Osteoblast (primary cell): ENCODE measurements at regions not wholly inside any gene's neighbourhood (a gene's known extent, or its start where the extent isn't known, plus 50 kb on each side); places are given as distances from the start of the nearest gene placed in this dataset.

Experiments
- DNase-seq: peaks from one replicate; pipeline ENCODE4 v3.0.0; 2011; ENCODE audit warnings: low spot score, mixed read lengths; ENCODE audit not compliant: insufficient read length; ENCODE audit errors: missing footprints
- H2AFZ ChIP-seq: 2 replicates; pipeline ENCODE4 v1.6.0; 2011; ENCODE audit warnings: mild to moderate bottlenecking, low read length
- H3K27ac ChIP-seq: 2 replicates; pipeline ENCODE4 v1.5.1; 2011; ENCODE audit warnings: mild to moderate bottlenecking, low read depth, low read length, moderate library complexity
- H3K27me3 ChIP-seq: 2 replicates; pipeline ENCODE4 v1.6.0; 2012; ENCODE audit warnings: mild to moderate bottlenecking, control low read depth, inconsistent platforms, low read length, moderate library complexity; ENCODE audit not compliant: insufficient read depth
- H3K36me3 ChIP-seq: 2 replicates; pipeline ENCODE4 v1.5.1; 2011; ENCODE audit warnings: mild to moderate bottlenecking, low read length, control low read depth, moderate library complexity; ENCODE audit not compliant: insufficient read depth
- H3K4me1 ChIP-seq: 2 replicates; pipeline ENCODE4 v1.5.1; 2011; ENCODE audit warnings: mild to moderate bottlenecking, low read length, control low read depth, moderate library complexity; ENCODE audit not compliant: insufficient read depth
- H3K4me2 ChIP-seq: 2 replicates; pipeline ENCODE4 v1.6.0; 2011; ENCODE audit warnings: mild to moderate bottlenecking, low read length; ENCODE audit not compliant: insufficient read depth
- H3K4me3 ChIP-seq: fragments of 200-600 bp; sonication (generic); 3 replicates; pipeline ENCODE4 v1.5.1; 2012; ENCODE audit warnings: mild to moderate bottlenecking, low read length, inconsistent platforms; ENCODE audit not compliant: insufficient read depth
- H3K79me2 ChIP-seq: 2 replicates; pipeline ENCODE4 v1.6.0; 2012; ENCODE audit warnings: mild to moderate bottlenecking, low read length, control low read depth, inconsistent platforms; ENCODE audit not compliant: insufficient read depth
- H3K9me3 ChIP-seq: 2 replicates; pipeline ENCODE4 v1.5.1; 2011; ENCODE audit warnings: low read depth, low read length, control low read depth
- H4K20me1 ChIP-seq: 2 replicates; pipeline ENCODE4 v1.6.0; 2012; ENCODE audit warnings: mild to moderate bottlenecking, low read length, control low read depth; ENCODE audit not compliant: insufficient read depth
- TF ChIP-seq, protein P1 (sequence below): IDR thresholded peaks from 2 replicates; pipeline ENCODE4 v1.5.1; 2011; ENCODE audit warnings: mild to moderate bottlenecking, low read depth, low read length, moderate library complexity; ENCODE audit errors: extremely low read depth

DNA sequence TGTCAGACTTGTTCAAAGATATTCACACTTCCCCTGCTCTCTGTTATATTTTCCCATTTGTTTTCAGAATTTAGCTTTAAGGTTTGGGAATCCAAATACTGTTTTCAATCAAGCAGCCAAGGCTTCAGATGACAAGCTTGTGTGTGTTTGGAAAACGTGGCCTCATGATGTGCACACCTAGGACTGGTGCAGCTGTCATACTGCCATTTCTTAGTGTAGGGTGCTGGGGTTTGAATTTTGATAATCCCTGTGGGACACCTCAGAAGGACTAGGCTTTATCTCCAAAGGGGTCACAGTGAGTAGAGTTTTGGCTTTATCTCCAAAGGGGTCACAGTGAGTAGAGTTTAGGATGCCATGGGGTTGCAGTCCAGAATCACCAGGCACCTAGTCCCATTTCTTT lies 65.3 kb upstream of the JAG1 start:
- no peaks in the 10 kb centered on the region for H4K20me1 ChIP-seq
- H3K36me3 ChIP-seq = no peaks in the 10 kb centered on the region
- no peak for DNase-seq
- no peaks in the 10 kb centered on the region for H3K79me2 ChIP-seq
- peak overlapping the region; percentile 92 for H3K4me2 ChIP-seq
- peak overlapping the region; percentile 85 for H2AFZ ChIP-seq
- TF ChIP-seq, protein P1, sequence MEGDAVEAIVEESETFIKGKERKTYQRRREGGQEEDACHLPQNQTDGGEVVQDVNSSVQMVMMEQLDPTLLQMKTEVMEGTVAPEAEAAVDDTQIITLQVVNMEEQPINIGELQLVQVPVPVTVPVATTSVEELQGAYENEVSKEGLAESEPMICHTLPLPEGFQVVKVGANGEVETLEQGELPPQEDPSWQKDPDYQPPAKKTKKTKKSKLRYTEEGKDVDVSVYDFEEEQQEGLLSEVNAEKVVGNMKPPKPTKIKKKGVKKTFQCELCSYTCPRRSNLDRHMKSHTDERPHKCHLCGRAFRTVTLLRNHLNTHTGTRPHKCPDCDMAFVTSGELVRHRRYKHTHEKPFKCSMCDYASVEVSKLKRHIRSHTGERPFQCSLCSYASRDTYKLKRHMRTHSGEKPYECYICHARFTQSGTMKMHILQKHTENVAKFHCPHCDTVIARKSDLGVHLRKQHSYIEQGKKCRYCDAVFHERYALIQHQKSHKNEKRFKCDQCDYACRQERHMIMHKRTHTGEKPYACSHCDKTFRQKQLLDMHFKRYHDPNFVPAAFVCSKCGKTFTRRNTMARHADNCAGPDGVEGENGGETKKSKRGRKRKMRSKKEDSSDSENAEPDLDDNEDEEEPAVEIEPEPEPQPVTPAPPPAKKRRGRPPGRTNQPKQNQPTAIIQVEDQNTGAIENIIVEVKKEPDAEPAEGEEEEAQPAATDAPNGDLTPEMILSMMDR = no peak
- H3K27ac ChIP-seq = peak overlapping the region; percentile 22
- peaks cover 8% of the 10 kb centered on the region for H3K4me1 ChIP-seq
- H3K27me3 ChIP-seq = no peaks in the 10 kb centered on the region
- no peaks in the 10 kb centered on the region for H3K9me3 ChIP-seq
- H3K4me3 ChIP-seq = peak overlapping the region; percentile 68

DNA sequence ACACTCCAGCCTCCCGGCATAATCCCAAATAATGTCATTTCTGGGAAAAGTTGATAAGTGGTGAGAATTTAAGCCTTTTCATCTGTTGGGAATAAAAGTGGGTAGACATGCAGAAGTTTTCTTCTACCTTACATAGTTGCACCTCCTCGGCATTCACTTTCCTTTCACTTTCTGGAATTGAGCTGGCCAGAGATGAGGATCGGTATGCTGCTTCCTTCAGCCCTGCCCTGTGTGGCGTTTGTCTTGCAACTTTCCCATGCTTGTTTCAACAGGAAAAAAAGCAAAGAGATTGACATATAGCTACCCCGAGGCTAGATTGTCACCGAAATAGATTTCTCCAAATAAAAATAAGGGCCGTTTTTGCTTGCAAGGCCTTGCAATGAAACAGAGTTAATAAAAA lies 65.8 kb upstream of the JAG1 start:
- Histone ChIP-seq H3K36me3 (no peaks in the 10 kb centered on the region), H3K4me3 (peak overlapping the region; percentile 68), H3K9me3 (no peaks in the 10 kb centered on the region), H3K27me3 (no peaks in the 10 kb centered on the region), H3K4me2 (peak overlapping the region; percentile 92), H2AFZ (peak overlapping the region; percentile 85), H3K79me2 (no peaks in the 10 kb centered on the region), H4K20me1 (no peaks in the 10 kb centered on the region), H3K27ac (peak overlapping the region; percentile 22), H3K4me1 (peaks cover 8% of the 10 kb centered on the region)
- TF ChIP-seq, protein P1 = no peak
- peak; percentile 78 for DNase-seq

DNA sequence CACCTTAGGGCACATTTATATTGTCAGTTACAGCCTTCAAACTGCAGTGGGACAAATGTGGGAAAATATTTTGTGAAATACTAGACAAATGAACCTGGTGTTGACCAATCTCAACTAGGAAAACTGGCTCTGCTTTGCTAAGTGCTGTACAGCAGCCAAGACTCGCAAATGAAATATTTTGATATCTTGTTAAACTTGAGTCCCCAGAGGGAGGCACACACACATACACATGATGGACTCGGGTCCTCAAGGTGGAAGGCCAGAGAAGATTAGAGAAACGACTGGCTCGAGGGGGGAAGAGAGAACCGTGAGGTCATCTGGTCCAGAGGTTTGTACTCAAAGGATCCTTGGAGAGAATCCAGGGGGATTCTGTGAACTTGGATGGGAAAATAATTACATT lies 67.3 kb upstream of the JAG1 start:
- H3K36me3 ChIP-seq = no peaks in the 10 kb centered on the region
- H4K20me1 ChIP-seq = no peaks in the 10 kb centered on the region
- H3K27me3 ChIP-seq = no peaks in the 10 kb centered on the region
- no peaks in the 10 kb centered on the region for H3K79me2 ChIP-seq
- H3K4me2 ChIP-seq = no peak overlapping the region
- no peak overlapping the region for H2AFZ ChIP-seq
- no peak overlapping the region for H3K27ac ChIP-seq
- TF ChIP-seq, protein P1 = no peak
- no peaks in the 10 kb centered on the region for H3K9me3 ChIP-seq
- no peak for DNase-seq
- peaks cover 4% of the 10 kb centered on the region for H3K4me1 ChIP-seq
- H3K4me3 ChIP-seq = no peak overlapping the region

DNA sequence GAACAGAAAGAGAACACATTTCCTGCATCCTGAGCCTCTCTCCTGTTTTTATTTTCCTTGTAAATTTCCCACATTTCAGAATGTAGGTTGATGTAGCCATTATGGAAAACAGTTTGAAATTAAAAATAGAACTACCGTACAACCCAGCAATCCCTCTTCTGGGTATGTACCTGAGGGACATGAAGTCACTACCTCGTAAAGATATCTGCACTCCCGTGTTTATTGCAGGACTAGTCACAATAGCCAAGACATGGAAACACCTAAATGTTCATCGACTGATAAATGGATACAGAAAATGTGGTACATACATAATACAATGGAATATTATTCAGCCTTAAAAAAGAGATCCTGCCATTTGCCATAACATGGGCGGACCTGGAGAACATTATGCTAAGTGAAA lies 72.0 kb upstream of the JAG1 start:
- no peaks in the 10 kb centered on the region for H3K79me2 ChIP-seq
- no peaks in the 10 kb centered on the region for H3K9me3 ChIP-seq
- DNase-seq = no peak
- no peak overlapping the region for H3K27ac ChIP-seq
- no peaks in the 10 kb centered on the region for H3K36me3 ChIP-seq
- TF ChIP-seq, protein P1 = no peak
- H2AFZ ChIP-seq = no peak overlapping the region
- no peaks in the 10 kb centered on the region for H3K27me3 ChIP-seq
- H3K4me2 ChIP-seq = no peak overlapping the region
- no peaks in the 10 kb centered on the region for H3K4me1 ChIP-seq
- no peak overlapping the region for H3K4me3 ChIP-seq
- no peaks in the 10 kb centered on the region for H4K20me1 ChIP-seq
